Activated T-cell treated with anti-CD3 and anti-CD28 coated beads, Interleukin-2, amount 50 U/mL, for 72 hours (primary cell): ENCODE measurements at regions not wholly inside any gene's neighbourhood (a gene's known extent, or its start where the extent isn't known, plus 50 kb on each side); places are given as distances from the start of the nearest gene placed in this dataset.

Experiments
- ATAC-seq, 2 donors: fragments of 150-1000 bp; cut with Tn5 transposase; replicated peaks in 1 of 2; 2 replicates each; pipeline ENCODE4 v1.10.0; 2021; ENCODE audit warnings: moderate library complexity in 2 of 2, mild to moderate bottlenecking in 1 of 2
- DNase-seq, 2 donors: peaks; one replicate each; pipeline ENCODE4 v3.0.0; 2021 to 2022; ENCODE audit warnings: mixed read lengths in 1 of 2
- H3K27ac Mint-ChIP-seq: one replicate; pipeline ENCODE4 v1.8.0; 2022; ENCODE audit warnings: mild to moderate bottlenecking, moderate library complexity, mixed read lengths
- H3K27me3 Mint-ChIP-seq: one replicate; pipeline ENCODE4 v1.8.0; 2022; ENCODE audit warnings: low read depth, mixed read lengths
- H3K36me3 Mint-ChIP-seq, 2 donors: one replicate each; pipeline ENCODE4 v1.8.0; 2022; ENCODE audit warnings: mixed read lengths in 2 of 2, mild to moderate bottlenecking in 1 of 2; ENCODE audit not compliant: insufficient read depth in 2 of 2
- H3K4me1 Mint-ChIP-seq: one replicate; pipeline ENCODE4 v1.8.0; 2022; ENCODE audit warnings: low read depth, mixed read lengths
- H3K4me3 Mint-ChIP-seq, 2 donors: one replicate each; pipeline ENCODE4 v1.8.0; 2022; ENCODE audit warnings: mild to moderate bottlenecking in 2 of 2, mixed read lengths in 2 of 2, moderate library complexity in 2 of 2
- H3K9me3 Mint-ChIP-seq, 2 donors: one replicate each; pipeline ENCODE4 v1.8.0; 2022; ENCODE audit warnings: mixed read lengths in 2 of 2

DNA sequence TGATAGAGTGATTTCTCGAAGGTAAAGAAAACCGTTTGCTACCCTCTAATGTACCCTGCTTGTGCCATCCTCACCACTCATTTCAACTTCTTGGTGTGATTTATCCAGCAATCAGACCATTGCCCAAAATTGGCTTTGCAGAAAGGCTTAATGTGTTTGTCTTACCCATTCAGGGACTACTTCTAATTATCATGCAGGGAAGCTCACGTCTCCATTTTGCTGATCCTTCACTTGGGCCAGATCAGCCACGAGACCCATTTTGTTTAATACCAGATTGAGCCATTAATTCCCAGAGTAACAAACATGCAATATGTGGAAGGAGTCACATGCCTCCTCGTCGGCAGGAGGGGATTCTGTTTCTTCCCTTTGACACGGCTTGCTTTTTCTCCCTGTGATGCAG is 51.1 kb upstream of the CRY1 start:
- no peak for ATAC-seq
- no peak for DNase-seq
- Mint-ChIP-seq H3K4me1 (no peaks in the 10 kb centered on the region), H3K9me3 (no peaks in the 10 kb centered on the region), H3K4me3 (no peak overlapping the region), H3K27ac (no peak overlapping the region), H3K36me3 (no peaks in the 10 kb centered on the region), H3K27me3 (no peaks in the 10 kb centered on the region)

DNA sequence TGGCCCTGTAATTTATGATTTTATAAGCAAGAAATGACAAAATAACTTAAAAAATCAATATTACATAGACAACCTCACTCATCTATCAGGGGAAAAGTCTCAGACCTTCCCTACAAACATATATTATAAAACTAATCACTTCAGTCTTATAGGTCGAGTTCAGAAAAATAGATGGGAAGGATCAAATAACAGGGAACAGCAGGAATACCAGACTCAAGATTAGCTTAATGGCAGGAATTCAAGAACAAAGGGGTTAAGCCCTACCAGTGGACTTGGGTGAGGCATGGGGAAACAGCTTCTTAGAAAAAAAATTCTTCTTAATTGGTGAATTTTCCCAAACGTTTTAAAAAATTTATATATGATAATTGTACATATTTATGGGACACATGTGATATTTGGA is 51.6 kb upstream of the CRY1 start:
- Mint-ChIP-seq H3K27ac (no peak overlapping the region), H3K4me3 (no peak overlapping the region), H3K27me3 (no peaks in the 10 kb centered on the region), H3K4me1 (no peaks in the 10 kb centered on the region), H3K36me3 (no peaks in the 10 kb centered on the region), H3K9me3 (no peaks in the 10 kb centered on the region)
- ATAC-seq (no peak), DNase-seq (no peak)

DNA sequence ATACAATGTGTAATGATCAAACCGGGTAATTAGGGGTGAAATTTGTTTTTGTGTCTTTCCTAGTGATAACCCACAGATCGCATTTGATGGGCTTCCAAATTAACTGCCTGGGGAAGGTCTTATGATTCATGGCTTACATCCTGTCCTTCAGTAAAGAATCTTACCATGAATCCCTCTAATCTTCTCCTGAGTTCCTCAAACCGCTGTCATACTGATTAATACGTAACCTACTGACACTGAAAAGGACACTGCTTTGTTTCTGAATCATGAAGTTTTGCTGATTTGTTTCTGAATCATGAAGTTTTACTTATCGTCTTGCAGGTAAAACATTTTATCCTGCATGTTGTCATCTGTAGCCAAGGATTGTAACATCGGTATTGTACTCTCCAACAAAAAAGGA is 52.0 kb upstream of the CRY1 start:
- no peak overlapping the region for H3K27ac Mint-ChIP-seq
- H3K9me3 Mint-ChIP-seq, result no peaks in the 10 kb centered on the region
- no peaks in the 10 kb centered on the region for H3K36me3 Mint-ChIP-seq
- no peaks in the 10 kb centered on the region for H3K27me3 Mint-ChIP-seq
- no peak for ATAC-seq
- H3K4me3 Mint-ChIP-seq, result no peak overlapping the region
- DNase-seq, result no peak
- no peaks in the 10 kb centered on the region for H3K4me1 Mint-ChIP-seq

DNA sequence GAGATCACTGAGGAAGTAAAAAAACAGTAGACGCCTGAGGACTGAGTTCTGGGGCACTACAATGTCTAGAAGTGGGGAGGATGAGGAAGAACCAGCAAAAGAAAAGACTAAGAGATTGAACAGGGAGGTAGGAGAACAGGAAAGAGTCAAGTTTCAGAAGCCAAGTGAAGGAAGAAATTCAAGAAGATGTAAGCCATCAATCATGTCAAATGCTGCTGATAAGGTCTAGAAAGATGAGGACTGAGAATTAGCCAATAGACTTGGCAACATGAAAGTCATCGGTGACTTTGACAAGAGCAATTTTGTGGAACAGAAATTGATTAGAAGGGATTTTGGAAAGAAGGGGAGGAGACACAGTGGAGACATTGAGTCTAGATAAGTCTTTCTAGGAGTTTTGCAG is 54.8 kb upstream of the CRY1 start:
- H3K27ac Mint-ChIP-seq, result no peak overlapping the region
- no peaks in the 10 kb centered on the region for H3K9me3 Mint-ChIP-seq
- H3K4me1 Mint-ChIP-seq, result no peaks in the 10 kb centered on the region
- ATAC-seq (no peak), DNase-seq (no peak)
- no peaks in the 10 kb centered on the region for H3K36me3 Mint-ChIP-seq
- no peaks in the 10 kb centered on the region for H3K27me3 Mint-ChIP-seq
- H3K4me3 Mint-ChIP-seq, result no peak overlapping the region

DNA sequence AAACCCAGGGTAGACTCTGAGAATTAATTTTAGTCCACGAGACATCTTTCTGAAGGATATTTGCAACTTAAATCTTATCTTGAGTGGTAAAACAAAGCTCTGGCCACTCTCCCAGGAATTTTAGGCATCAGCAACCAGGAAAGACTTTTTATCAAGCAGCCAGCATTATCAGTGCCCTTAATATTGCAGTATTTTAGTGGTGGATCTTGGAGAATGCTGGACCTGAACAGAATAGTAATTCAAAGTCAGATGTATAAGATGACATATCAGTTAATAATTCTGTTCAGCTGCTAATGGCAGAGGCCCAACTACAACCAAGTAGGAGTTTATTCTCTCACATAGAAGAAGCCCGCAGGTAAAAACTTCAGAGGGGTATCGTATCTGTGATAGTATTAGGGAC is 59.0 kb upstream of the CRY1 start:
- no peaks in the 10 kb centered on the region for H3K4me1 Mint-ChIP-seq
- peaks cover 0 to 3% of the 10 kb centered on the region in 2 donors for H3K36me3 Mint-ChIP-seq
- H3K4me3 Mint-ChIP-seq, result no peak overlapping the region
- no peak for ATAC-seq
- H3K9me3 Mint-ChIP-seq, result peaks cover 1 to 3% of the 10 kb centered on the region in 2 donors
- no peak overlapping the region for H3K27ac Mint-ChIP-seq
- DNase-seq, result no peak
- peaks cover 13% of the 10 kb centered on the region for H3K27me3 Mint-ChIP-seq

DNA sequence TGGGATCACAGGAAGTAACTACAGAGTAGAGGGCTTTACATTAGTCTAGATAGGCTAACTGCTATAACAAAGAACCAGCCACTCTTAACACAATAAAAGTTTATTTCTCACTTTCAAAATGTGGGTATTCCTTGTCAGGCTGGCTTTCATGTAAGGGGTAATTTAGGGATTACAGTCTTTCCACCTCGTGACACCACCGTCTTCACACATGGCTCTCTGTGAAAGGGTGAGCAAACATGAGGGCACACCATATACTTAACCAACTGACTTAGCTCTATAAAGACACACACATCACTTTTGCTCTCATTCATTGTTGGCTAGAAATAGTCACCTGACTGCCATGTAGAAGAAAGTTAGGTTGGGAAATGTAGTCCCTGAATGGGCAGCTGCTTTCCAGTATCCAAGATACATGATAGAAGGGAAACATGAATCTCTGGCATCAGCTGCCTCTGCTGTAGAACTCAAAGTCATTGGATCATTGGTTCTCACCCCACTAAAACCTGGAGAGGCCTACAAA is 66.1 kb upstream of the CRY1 start:
- no peaks in the 10 kb centered on the region for H3K36me3 Mint-ChIP-seq
- peaks cover 45% of the 10 kb centered on the region for H3K27me3 Mint-ChIP-seq
- no peaks in the 10 kb centered on the region for H3K4me1 Mint-ChIP-seq
- ATAC-seq (no peak), DNase-seq (no peak)
- H3K4me3 Mint-ChIP-seq, result no peak overlapping the region
- H3K9me3 Mint-ChIP-seq, result peaks cover 0 to 1% of the 10 kb centered on the region in 2 donors
- no peak overlapping the region for H3K27ac Mint-ChIP-seq

DNA sequence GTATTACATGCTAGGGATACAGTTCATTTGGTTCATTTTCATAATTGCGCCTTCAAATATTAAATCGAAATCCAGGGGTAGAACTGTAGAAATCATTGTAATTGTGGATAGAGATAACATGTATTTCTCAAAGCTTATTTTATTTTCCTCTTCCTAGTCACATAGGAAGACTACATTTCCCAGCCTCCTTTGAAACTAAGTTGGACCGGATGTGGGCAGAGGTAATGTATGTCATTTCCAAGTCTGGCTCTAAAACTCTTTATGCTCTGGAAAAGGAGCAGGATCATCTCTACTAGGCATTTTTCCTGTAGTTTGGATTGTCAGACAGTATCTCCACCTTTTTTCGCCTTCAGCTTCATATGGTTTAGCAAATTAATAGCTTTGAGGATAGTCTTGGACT is 70.1 kb upstream of the CRY1 start:
- no peak for DNase-seq
- ATAC-seq, result no peak
- no peak overlapping the region for H3K4me3 Mint-ChIP-seq
- H3K9me3 Mint-ChIP-seq, result no peaks in the 10 kb centered on the region
- H3K27me3 Mint-ChIP-seq, result peaks cover 25% of the 10 kb centered on the region
- H3K4me1 Mint-ChIP-seq, result no peaks in the 10 kb centered on the region
- no peaks in the 10 kb centered on the region for H3K36me3 Mint-ChIP-seq
- H3K27ac Mint-ChIP-seq, result no peak overlapping the region

DNA sequence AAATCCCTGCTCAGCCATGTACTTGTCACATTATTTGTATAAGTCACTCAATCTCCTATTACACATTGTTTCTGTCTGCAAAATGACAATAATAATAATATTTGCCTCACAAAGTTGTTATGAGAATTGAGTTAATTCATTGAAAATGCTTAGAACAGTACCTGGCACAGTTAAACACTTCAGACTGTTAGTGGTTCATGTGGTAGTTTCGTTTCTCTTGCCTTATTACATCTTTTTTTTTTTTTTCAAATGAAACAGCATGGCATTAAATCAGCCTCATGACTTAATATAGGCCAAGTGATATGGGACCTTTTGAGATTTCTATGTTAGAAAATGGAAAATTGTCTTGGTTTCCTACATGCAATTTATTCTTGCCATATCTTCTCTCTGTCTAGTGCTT is 71.0 kb upstream of the CRY1 start:
- no peak for DNase-seq
- Mint-ChIP-seq H3K9me3 (no peaks in the 10 kb centered on the region), H3K4me3 (no peak overlapping the region), H3K27ac (no peak overlapping the region), H3K27me3 (peaks cover 25% of the 10 kb centered on the region), H3K36me3 (no peaks in the 10 kb centered on the region), H3K4me1 (no peaks in the 10 kb centered on the region)
- ATAC-seq, result no peak

DNA sequence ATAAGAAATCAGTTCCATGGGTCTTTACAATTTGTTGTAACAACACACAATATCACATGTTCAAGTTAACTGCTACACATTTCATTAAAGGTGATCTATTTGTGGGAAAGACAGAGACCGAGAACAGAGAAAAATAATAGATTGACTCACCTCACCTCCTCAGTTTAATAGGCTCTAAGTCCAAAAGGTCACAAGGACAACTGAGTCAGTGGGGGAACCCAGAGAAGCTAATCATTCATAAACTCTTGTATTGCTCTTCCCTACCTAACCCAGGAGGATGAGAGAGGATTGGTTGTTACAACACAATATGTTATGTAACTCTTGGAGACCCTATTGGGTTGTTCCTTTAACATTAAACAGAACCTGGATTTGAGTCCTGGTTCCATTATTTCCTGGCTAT is 72.2 kb upstream of the CRY1 start:
- no peak overlapping the region for H3K4me3 Mint-ChIP-seq
- no peaks in the 10 kb centered on the region for H3K36me3 Mint-ChIP-seq
- H3K4me1 Mint-ChIP-seq, result no peaks in the 10 kb centered on the region
- no peaks in the 10 kb centered on the region for H3K9me3 Mint-ChIP-seq
- DNase-seq, result no peak
- peaks cover 23% of the 10 kb centered on the region for H3K27me3 Mint-ChIP-seq
- no peak for ATAC-seq
- no peak overlapping the region for H3K27ac Mint-ChIP-seq

DNA sequence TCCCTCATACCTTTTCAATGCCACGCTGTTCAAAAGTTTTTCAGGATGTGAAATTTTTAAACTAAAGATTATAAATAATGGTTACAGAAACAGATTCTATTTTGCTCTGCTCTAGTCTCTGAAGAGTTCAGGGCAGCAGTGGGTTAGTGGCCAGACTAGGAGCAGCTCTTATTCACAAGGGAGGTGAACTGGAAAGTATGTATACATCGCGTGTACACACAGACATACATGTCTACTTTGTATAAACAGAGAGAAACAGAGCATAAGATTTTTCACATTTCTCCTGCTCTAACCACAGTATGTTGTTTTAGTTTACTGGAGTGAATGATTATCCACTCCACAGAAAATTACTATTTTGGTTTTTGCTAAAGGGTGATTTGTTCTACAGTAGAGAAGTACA is 74.4 kb upstream of the CRY1 start:
- no peaks in the 10 kb centered on the region for H3K9me3 Mint-ChIP-seq
- H3K27me3 Mint-ChIP-seq, result peaks cover 4% of the 10 kb centered on the region
- no peak overlapping the region for H3K4me3 Mint-ChIP-seq
- H3K4me1 Mint-ChIP-seq, result no peaks in the 10 kb centered on the region
- DNase-seq, result no peak
- H3K36me3 Mint-ChIP-seq, result no peaks in the 10 kb centered on the region
- no peak overlapping the region for H3K27ac Mint-ChIP-seq
- ATAC-seq, result no peak

DNA sequence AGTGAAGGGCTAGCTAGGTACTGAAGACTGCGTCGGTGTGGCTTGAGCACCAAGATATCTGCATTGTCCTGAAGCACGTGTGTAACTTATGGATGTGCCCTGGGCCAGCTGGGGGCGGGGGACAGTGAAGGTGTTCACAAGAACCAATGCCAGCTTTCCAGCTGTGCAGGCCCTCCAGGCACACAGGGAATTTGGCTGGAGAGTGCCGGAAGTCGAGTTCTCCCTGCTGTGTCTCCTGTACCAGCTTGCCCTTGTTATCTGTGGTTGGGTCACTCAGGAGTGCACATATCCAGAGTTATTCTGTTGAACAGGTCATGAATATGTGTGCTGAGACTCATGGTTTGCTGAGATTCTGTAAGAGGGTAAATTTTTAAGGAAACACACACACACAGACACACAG is 75.9 kb upstream of the CRY1 start:
- no peak overlapping the region for H3K27ac Mint-ChIP-seq
- DNase-seq (no peak), ATAC-seq (no peak)
- H3K36me3 Mint-ChIP-seq, result no peaks in the 10 kb centered on the region
- no peak overlapping the region for H3K4me3 Mint-ChIP-seq
- H3K9me3 Mint-ChIP-seq, result no peaks in the 10 kb centered on the region
- no peaks in the 10 kb centered on the region for H3K4me1 Mint-ChIP-seq
- H3K27me3 Mint-ChIP-seq, result no peaks in the 10 kb centered on the region

DNA sequence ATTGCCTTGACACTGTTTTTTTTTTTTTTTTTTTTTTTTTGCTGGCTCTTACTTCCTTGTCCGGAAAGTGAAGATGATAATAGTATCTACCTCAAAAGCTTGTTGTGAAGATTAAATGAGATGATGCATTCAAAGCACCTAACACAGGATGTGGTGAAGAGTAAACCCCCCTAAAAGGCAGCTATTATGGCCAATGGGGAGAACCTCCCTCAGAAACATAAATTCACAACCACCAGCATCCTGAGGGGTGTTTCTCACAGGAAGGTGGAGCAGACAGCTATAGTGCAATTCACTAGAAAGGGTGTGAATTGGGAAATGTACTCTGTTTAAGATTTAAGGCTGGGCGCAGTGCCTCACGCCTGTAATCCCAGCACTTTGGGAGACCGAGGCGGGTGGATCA is 85.4 kb upstream of the CRY1 start:
- no peak overlapping the region for H3K4me3 Mint-ChIP-seq
- no peak for DNase-seq
- H3K4me1 Mint-ChIP-seq, result peaks cover 14% of the 10 kb centered on the region
- H3K27ac Mint-ChIP-seq, result no peak overlapping the region
- ATAC-seq, result peak; percentile 51 to 58
- no peaks in the 10 kb centered on the region for H3K9me3 Mint-ChIP-seq
- H3K36me3 Mint-ChIP-seq, result no peaks in the 10 kb centered on the region
- H3K27me3 Mint-ChIP-seq, result peaks cover 6% of the 10 kb centered on the region

DNA sequence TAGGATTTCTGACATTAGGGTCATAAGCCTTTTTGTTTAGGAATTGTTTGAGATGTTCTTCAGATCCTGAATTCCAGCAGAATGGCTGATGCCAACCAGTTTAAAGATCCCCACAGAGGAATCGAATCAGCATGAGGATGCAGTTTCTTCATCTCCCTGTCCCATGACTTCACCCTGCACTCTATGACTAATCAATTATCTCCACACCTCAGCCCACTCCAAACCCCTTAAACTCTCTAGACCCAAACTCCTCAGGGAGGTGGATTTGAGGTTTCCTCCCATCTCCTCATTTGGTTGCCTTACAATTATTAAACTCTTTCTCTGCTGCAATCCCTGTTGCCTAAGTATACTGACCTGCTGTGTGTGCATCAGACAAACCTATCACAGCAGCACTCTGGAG is 86.5 kb upstream of the CRY1 start:
- no peaks in the 10 kb centered on the region for H3K9me3 Mint-ChIP-seq
- no peak overlapping the region for H3K27ac Mint-ChIP-seq
- no peaks in the 10 kb centered on the region for H3K36me3 Mint-ChIP-seq
- ATAC-seq, result no peak
- peaks cover 14% of the 10 kb centered on the region for H3K4me1 Mint-ChIP-seq
- no peak overlapping the region for H3K4me3 Mint-ChIP-seq
- no peak for DNase-seq
- peaks cover 11% of the 10 kb centered on the region for H3K27me3 Mint-ChIP-seq

DNA sequence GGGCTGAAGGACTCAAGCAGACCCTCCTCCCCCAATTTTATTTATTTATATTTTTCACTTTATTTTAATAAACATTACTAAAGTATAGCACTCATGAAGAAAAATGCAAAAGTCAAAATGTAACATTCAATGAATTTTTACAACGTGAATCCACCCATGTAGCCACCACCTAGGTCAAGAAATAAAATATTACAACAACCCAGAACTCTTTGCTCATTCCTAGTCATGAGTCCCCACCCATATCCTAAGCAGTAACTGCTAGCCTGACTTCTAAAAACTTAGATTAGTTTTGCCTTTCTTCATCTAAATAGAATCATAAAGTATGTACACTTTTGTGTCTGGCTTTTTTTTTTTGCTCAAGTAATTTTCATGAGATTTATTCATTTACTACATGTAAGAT is 86.9 kb upstream of the CRY1 start:
- no peak for DNase-seq
- H3K36me3 Mint-ChIP-seq, result no peaks in the 10 kb centered on the region
- H3K9me3 Mint-ChIP-seq, result no peaks in the 10 kb centered on the region
- peaks cover 9% of the 10 kb centered on the region for H3K27me3 Mint-ChIP-seq
- H3K4me3 Mint-ChIP-seq, result no peak overlapping the region
- no peak for ATAC-seq
- peaks cover 14% of the 10 kb centered on the region for H3K4me1 Mint-ChIP-seq
- H3K27ac Mint-ChIP-seq, result no peak overlapping the region
